ACHN (cell line): ENCODE measurements at regions not wholly inside any gene's neighbourhood (a gene's known extent, or its start where the extent isn't known, plus 50 kb on each side); places are given as distances from the start of the nearest gene placed in this dataset.

ENCODE experiments used
- DNase-seq: peaks from one replicate; pipeline ENCODE4 v3.0.0-alpha.2; 2015
- in situ Hi-C: cut with HindIII; loops from 2 replicates; pipeline ENCODE4 v1.10.0; 2017; ENCODE audit warnings: low sequenced_read_pairs, low pct_ligation_motif_present, low pct_unique_long_range_greater_than_20kb

DNA sequence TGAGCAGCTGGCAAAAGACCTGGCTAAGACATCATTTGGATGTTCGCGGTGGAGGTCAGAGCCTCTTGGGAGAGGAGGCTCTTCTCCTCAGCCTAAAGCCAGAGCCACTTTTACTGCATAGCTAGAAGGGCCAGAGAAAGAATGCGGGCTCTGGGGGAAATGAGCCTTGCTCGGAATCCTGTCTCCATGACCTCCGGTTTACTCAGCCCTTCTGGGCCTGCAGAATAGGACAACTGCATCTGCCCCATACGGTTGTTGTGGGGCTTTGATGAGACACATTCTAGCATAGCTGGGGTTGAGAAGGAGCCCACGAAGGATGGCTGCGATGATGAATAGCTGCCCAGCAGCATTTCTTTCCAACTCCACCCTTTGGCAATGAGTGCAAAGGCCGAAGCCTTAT is 115.0 kb upstream of the SLC22A23 start:
- in situ Hi-C loops, result no loop called here
- no peak for DNase-seq

GRCh38 chr6:3571250-3571681 is 114.4 kb upstream of the SLC22A23 start:
- in situ Hi-C loops, result no loop called here
- no peak for DNase-seq

- in situ Hi-C loops, result no loop called here
Observed at GRCh38 chr6:3569816-3570215, 113.0 kb upstream of the SLC22A23 start.

DNA sequence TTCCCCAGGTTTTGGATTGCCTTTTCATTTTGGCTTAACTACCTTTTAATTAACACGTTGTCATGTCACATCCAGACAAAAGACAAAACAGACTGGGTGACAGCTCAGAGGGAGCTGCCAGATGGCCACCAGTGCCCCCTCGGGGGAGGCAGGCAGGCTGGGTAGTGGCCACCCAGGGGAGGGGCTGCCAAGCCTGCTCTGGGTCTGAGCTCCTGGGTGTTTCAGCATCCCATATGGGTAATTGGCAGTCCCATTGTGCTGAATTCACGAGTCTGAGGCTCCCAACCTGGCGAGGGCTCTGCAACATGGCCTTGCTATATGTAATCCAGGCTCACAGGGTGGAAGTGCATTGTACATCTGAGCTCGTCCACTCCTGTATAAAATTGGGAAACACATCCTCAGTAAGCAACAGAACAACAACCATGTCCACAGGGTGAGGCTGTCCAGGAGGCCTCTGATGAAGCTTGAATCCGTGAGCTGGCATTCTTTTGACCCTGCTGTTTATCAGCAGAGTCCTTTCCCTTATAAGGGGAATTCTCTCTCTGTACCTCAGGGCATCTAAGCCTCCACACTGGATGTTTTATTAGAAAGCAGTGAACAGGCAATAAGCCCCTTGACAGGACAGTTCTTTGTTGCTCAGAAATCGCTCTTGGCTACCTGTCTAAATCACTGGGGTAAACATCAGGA is 111.7 kb upstream of the SLC22A23 start:
- in situ Hi-C loops, result no loop called here
- DNase-seq, result no peak

More at GRCh38 chr6:3569816-3570215, 113.0 kb upstream of the SLC22A23 start:
- no peak for DNase-seq

GRCh38 chr6:3566812-3567211 is 110.0 kb upstream of the SLC22A23 start:
- DNase-seq, result no peak
- in situ Hi-C loops, result no loop called here

DNA sequence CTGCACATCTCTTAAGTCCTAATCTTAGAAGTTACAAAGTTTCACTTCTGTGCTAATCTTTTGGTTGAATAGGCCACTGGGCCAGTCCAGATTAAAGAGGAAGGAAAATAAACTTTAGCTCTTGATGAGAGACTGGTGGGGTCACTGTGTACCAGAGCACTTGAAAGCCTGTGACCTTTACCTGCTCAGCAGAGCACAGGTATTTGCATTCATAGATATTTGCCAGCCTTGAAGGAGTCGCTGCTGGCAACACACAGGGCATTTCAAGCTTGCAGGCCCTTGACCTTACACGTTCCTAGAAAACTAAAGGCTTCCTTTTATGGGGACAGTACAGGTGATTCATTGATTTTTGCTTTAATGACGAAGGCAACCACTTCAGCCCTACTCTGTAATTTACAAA is 108.4 kb upstream of the SLC22A23 start:
- no peak for DNase-seq

GRCh38 chr6:3561725-3562124 is 104.9 kb upstream of the SLC22A23 start:
- in situ Hi-C loops, result no loop called here
- DNase-seq, result no peak

More for the DNA sequence above, 108.4 kb upstream of the SLC22A23 start:
- in situ Hi-C loops, result no loop called here

- in situ Hi-C loops, result no loop called here
- no peak for DNase-seq
Observed at GRCh38 chr6:3560211-3560610, 103.4 kb upstream of the SLC22A23 start.

DNA sequence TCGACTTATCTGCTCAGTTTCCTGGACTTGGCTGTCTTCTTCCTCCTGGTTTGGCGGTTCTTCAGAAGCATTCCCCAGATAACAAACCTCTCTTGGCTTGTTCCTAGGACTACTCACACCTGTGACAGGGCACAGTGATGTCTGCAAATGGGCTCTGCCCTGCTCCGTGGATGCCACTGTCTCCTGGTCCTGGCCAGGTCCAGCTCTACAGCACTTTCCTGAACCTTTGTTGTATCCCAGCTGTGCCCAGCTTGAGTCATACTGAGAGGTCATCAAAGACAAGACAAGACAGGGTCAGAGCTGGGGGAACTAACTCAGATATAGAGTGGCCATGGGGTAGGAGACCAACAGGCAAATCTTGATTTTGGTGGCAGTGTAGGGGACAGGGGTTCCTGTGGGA is 102.7 kb upstream of the SLC22A23 start:
- in situ Hi-C loops, result no loop called here
- no peak for DNase-seq

DNA sequence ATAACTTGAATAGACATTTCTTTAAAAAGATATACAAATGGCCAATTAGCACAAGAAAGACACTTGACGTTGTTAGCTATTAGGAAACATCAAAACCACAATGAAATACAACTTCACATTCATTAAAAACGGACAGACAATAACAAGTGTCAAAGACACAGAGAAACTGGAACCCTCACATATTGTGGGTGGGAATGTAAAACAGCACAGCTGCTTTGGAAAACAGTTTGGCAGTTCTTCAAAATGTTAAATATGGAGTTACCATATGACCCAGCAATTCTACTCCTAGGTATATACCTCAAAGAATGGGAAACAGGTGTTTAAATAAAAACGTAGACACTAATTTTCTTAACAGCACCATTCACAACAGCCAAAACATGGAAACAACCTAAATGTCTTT is 100.5 kb upstream of the SLC22A23 start:
- no peak for DNase-seq
- in situ Hi-C loops, result no loop called here

DNA sequence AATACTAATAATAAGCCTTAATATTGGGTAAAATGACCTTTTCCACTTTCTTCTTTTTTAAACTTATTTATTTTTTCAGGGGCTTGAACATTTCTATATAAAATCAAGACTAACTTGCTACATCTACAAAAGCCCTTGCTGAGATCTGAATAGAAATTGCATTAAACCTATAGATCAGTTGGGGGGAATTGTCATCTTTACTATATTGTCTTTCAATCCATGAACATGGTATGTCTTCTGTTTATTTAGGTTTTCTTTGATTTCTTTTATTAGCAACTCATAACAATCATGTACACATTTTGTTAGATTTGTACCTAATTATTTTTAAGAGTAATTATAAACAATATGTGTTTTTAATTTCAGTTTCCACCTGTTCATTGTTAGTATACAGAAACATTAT is 96.4 kb upstream of the SLC22A23 start:
- in situ Hi-C loops, result no loop called here
- DNase-seq, result no peak

GRCh38 chr6:3551716-3552511 is 95.1 kb upstream of the SLC22A23 start:
- no peak for DNase-seq
- in situ Hi-C loops, result no loop called here

DNA sequence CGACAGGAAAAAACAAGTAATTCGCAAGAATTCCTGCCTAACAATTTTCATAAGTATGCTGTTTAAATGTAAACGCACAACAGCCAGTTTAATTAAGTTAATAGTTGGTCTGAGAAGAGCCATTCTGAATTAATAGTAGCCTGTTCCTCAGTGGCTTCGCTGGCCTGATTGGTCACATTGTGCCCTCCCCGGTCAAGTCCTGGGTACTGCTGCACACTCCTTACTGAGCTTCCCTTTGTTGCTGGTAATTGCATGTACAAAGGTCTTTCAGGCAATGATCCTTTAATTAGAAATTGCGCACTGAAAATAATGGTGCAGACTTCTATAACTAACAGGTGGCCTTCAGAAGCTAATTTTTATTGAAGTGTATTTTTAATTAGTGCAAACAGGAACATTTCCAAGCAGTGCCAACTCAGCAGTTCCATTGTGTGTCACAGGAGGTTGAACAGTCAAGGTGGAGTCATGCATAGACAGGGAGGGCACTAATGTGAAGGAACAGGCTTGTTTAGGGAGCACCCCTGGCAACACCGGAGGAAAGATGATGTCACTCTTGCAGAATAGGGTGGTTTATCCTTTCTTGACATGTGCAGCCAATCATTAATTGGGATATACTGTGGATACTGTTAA is 92.6 kb upstream of the SLC22A23 start:
- in situ Hi-C loops, result no loop called here
- DNase-seq, result no peak

GRCh38 chr6:3546121-3546520 is 89.3 kb upstream of the SLC22A23 start:
- in situ Hi-C loops, result no loop called here
- no peak for DNase-seq

DNA sequence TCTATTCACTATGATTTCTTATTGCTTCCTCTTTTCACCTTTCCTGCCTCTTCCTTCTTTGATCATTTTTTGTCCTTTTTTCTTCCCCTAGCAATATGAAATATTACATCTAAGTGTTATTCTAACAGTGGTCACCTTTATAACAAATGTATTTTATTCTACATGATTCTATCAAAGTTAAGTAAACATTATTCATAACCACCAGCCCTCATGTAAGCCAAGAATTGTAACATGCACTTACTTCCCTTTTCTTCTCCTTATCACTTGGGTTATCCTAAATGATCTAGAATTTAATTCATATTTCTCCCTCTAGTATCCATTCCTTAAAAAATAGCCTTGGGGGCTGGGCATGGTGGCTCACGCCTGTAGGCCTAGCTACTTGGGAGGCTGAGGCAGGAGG is 88.3 kb upstream of the SLC22A23 start:
- in situ Hi-C loops, result no loop called here
- no peak for DNase-seq

- in situ Hi-C loops, result no loop called here
- DNase-seq, result no peak
Observed at GRCh38 chr6:3542032-3542640, 85.3 kb upstream of the SLC22A23 start.

GRCh38 chr6:3541006-3541585 is 84.2 kb upstream of the SLC22A23 start:
- in situ Hi-C loops, result no loop called here
- DNase-seq, result no peak

- in situ Hi-C loops, result no loop called here
- DNase-seq, result no peak
Observed at GRCh38 chr6:3540253-3540820, 83.5 kb upstream of the SLC22A23 start.

GRCh38 chr6:3538536-3538935 is 81.7 kb upstream of the SLC22A23 start:
- DNase-seq, result no peak
- in situ Hi-C loops, result no loop called here
